ENCODE measurements at regions not wholly inside any gene's neighbourhood (a gene's known extent, or its start where the extent isn't known, plus 50 kb on each side); places are given as distances from the start of the nearest gene placed in this dataset.
"Not testable (repeated sequence)": the region's sequence is repeated elsewhere in the genome, so short reads cannot be mapped to it uniquely, and the experiment has no call there.

DNA sequence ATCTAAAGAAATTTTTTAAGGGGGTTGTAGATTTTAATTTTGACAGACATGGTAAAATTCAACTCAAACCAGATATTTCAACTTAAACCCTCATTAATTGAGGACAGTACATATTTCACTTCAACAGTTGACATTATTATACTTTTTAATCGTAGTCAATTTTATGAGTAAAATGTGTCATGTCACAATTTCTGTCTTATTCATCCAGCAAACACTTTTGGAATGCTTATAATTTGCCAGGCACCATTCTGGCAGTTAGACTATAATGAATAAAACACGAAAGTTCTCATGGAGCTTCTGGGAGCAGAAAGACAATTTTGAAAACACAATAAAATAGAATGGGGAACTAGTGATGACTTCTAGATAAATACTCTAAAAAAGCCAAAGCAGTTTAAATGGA lies 1094.8 kb downstream of the SUCLG1 start:
- ATAC-seq (replicated peaks in 1 of 4) (no peak), DNase-seq (no peak)
- Histone ChIP-seq H3K9me3 (no peaks in the 10 kb centered on the region), H3K27ac (ENCODE audit: low read length) (no peak overlapping the region), H3K4me1 (ENCODE audit: control insufficient read depth in 1 of 2, extremely low read depth in 1 of 2, insufficient read depth in 2 of 2, low read length in 2 of 2) (no peaks in the 10 kb centered on the region), H3K4me3 (ENCODE audit: control insufficient read depth in 1 of 2, extremely low read depth in 1 of 2, low read length in 1 of 2) (no peak overlapping the region), H3K36me3 (ENCODE audit: control insufficient read depth in 2 of 2, extremely low read depth in 1 of 2, insufficient read depth in 1 of 2, low read length in 1 of 2) (no peaks in the 10 kb centered on the region), H3K27me3 (replicated peaks in 1 of 2; ENCODE audit: control insufficient read depth in 2 of 2, extremely low read depth in 1 of 2, insufficient read depth in 2 of 2, low read length in 1 of 2) (no peaks in the 10 kb centered on the region)
- Mint-ChIP-seq H3K4me3 (no peak overlapping the region), H3K27ac (no peak overlapping the region), H3K36me3 (no peaks in the 10 kb centered on the region), H3K4me1 (no peaks in the 10 kb centered on the region), H3K27me3 (no peaks in the 10 kb centered on the region), H3K9me3 (peaks cover 5 to 19% (median 17%) of the 10 kb centered on the region in 3 donors)
- CTCF ChIA-PET: no interaction called here
- POLR2A ChIA-PET: no interaction called here
- WGBS (ENCODE audit: insufficient coverage): no CpG with 5 or more reads among the region's 2 CpGs

DNA sequence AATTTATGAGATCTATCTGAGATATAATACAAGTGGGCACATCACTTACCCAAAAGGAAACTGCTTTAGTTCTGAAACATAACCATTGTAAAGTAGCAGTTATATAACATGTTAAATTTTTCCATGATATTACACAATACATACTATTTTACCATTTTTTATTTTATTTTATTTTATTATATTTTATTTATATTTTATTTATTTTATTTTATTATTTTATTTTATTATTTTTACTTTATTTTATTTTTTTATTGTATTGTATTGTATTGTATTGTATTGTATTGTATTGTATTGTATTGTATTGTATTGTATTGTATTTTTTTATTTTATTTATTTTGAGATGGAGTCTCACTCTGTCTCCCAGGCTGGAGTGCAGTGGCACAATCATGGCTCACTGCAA lies 1095.9 kb downstream of the SUCLG1 start:
- H3K36me3 Mint-ChIP-seq; H3K36me3 ChIP-seq (ENCODE audit: control insufficient read depth in 2 of 2, extremely low read depth in 1 of 2, insufficient read depth in 1 of 2, low read length in 1 of 2); ATAC-seq (replicated peaks in 1 of 4); POLR2A ChIA-PET; H3K4me3 ChIP-seq (ENCODE audit: control insufficient read depth in 1 of 2, extremely low read depth in 1 of 2, low read length in 1 of 2); DNase-seq; H3K9me3 ChIP-seq; H3K4me1 ChIP-seq (ENCODE audit: control insufficient read depth in 1 of 2, extremely low read depth in 1 of 2, insufficient read depth in 2 of 2, low read length in 2 of 2); H3K27me3 Mint-ChIP-seq; H3K4me1 Mint-ChIP-seq; H3K27me3 ChIP-seq (replicated peaks in 1 of 2; ENCODE audit: control insufficient read depth in 2 of 2, extremely low read depth in 1 of 2, insufficient read depth in 2 of 2, low read length in 1 of 2); H3K27ac ChIP-seq (ENCODE audit: low read length); H3K27ac Mint-ChIP-seq; CTCF ChIA-PET; H3K4me3 Mint-ChIP-seq: not testable (repeated sequence)
- peaks cover 3 to 19% (median 17%) of the 10 kb centered on the region in 3 donors for H3K9me3 Mint-ChIP-seq

DNA sequence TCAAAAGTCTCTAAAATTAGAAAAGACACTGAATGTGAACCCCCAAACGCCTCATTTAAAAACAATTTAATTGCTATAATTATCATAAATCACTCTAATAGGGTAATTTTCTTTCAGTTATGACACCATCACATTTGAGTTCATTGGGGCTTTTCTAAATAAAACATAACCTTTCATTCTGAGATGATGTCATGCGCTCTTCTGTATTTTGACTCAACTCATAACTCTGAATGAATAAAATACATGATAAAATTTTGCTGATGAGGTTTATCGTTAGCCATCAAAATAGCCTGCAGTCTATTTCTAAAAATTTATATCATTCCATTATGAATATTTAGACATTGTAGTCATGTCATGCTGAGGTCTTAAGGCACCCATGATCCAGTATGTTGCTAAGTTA lies 1099.7 kb downstream of the SUCLG1 start:
- no CpG with 5 or more reads among the region's 3 CpGs for WGBS (ENCODE audit: insufficient coverage)
- no peak for ATAC-seq (replicated peaks in 1 of 4)
- Mint-ChIP-seq H3K36me3 (no peaks in the 10 kb centered on the region), H3K27me3 (no peaks in the 10 kb centered on the region), H3K9me3 (peaks cover 9 to 12% (median 10%) of the 10 kb centered on the region in 3 donors), H3K4me3 (no peak overlapping the region), H3K27ac (no peak overlapping the region), H3K4me1 (no peaks in the 10 kb centered on the region)
- no peaks in the 10 kb centered on the region for H3K4me1 ChIP-seq (ENCODE audit: control insufficient read depth in 1 of 2, extremely low read depth in 1 of 2, insufficient read depth in 2 of 2, low read length in 2 of 2)
- H3K27me3 ChIP-seq (replicated peaks in 1 of 2; ENCODE audit: control insufficient read depth in 2 of 2, extremely low read depth in 1 of 2, insufficient read depth in 2 of 2, low read length in 1 of 2): no peaks in the 10 kb centered on the region
- ChIA-PET CTCF (no interaction called here), POLR2A (no interaction called here)
- no peak for DNase-seq
- H3K9me3 ChIP-seq: no peaks in the 10 kb centered on the region
- no peak overlapping the region for H3K27ac ChIP-seq (ENCODE audit: low read length)
- H3K4me3 ChIP-seq (ENCODE audit: control insufficient read depth in 1 of 2, extremely low read depth in 1 of 2, low read length in 1 of 2): no peak overlapping the region
- H3K36me3 ChIP-seq (ENCODE audit: control insufficient read depth in 2 of 2, extremely low read depth in 1 of 2, insufficient read depth in 1 of 2, low read length in 1 of 2): no peaks in the 10 kb centered on the region

DNA sequence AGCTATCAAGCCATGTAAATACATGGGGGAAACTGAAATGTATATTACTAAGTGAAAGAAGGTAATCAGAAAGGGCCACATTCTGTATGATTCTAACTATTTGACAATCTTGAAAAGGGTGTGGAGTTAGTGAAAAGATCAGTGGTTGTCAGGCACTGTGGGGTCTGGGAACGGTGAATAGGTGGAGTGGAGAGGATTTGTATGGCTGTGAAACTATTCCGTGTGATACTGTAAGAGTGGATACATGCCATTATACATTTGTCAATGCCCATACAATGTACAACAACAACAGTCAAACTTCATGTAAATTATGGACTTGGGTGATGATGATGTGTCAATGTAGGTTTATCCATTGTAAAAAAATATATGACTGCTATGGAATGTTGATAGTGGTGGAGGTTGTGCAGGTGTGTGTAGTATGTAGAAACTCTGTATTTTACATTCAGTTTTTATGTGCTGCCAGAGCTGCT lies 1116.2 kb downstream of the SUCLG1 start:
- ChIA-PET POLR2A (no interaction called here), CTCF (interaction anchor here in 1 of 2 donors (0.6 kb wide), 1 partner anchor 1520 kb away, joined by 6 read pairs; no protein-coding TSS in a partner anchor)
- DNase-seq (peak in 1 of 35 experiments; percentile 2), ATAC-seq (replicated peaks in 1 of 4) (peak; percentile 41 to 73 (median 62))
- H3K27me3 ChIP-seq (replicated peaks in 1 of 2; ENCODE audit: control insufficient read depth in 2 of 2, extremely low read depth in 1 of 2, insufficient read depth in 2 of 2, low read length in 1 of 2): no peaks in the 10 kb centered on the region
- H3K4me1 ChIP-seq (ENCODE audit: control insufficient read depth in 1 of 2, extremely low read depth in 1 of 2, insufficient read depth in 2 of 2, low read length in 2 of 2): no peaks in the 10 kb centered on the region
- H3K9me3 Mint-ChIP-seq: peaks cover 0 to 28% (median 6%) of the 10 kb centered on the region in 3 donors
- H3K36me3 Mint-ChIP-seq: no peaks in the 10 kb centered on the region
- no peaks in the 10 kb centered on the region for H3K9me3 ChIP-seq
- H3K27ac Mint-ChIP-seq: no peak overlapping the region
- no peak overlapping the region for H3K4me3 ChIP-seq (ENCODE audit: control insufficient read depth in 1 of 2, extremely low read depth in 1 of 2, low read length in 1 of 2)
- H3K36me3 ChIP-seq (ENCODE audit: control insufficient read depth in 2 of 2, extremely low read depth in 1 of 2, insufficient read depth in 1 of 2, low read length in 1 of 2): no peaks in the 10 kb centered on the region
- WGBS (ENCODE audit: insufficient coverage): no CpG with 5 or more reads among the region's 2 CpGs
- no peak overlapping the region for H3K4me3 Mint-ChIP-seq
- H3K27me3 Mint-ChIP-seq: no peaks in the 10 kb centered on the region
- no peaks in the 10 kb centered on the region for H3K4me1 Mint-ChIP-seq
- H3K27ac ChIP-seq (ENCODE audit: low read length): no peak overlapping the region

DNA sequence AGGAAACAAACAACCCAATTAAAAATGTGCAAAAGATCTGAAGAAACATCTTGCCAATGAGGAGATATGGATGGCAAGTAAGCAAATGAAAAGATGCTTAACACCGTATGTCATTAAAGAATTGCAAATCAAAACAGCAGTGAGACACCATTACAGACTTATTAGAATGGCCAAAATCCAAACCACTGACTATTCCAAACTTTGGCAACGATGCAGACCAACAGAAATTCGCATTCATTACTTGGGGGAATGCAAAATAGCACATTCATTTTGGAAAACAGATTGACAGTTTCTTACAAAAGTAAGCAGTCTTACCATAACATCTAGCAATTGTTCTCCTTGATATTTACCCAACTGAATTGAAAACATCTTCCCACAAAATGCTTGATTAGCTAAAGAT lies 1118.7 kb downstream of the SUCLG1 start:
- no peak for DNase-seq
- no peak overlapping the region for H3K27ac Mint-ChIP-seq
- no peak overlapping the region for H3K27ac ChIP-seq (ENCODE audit: low read length)

DNA sequence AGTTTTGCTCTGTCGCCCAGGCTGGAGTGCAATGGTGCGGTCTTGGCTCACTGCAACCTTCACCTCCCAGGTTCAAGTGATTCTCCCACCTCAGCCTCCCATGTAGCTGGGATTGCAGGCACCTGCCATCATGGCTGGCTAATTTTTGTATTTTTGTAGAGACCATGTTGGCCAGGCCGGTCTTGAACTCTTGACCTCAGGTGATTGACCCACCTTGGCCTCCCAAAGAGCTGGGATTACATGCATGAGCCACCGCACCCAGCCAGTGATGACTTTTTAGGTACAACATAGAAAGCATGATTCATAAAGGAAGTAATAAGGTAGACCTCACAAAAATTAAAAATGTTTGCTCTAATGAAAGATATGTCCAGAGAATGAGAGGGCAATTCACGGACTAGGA lies 1119.1 kb downstream of the SUCLG1 start:
- not testable (repeated sequence) for H3K4me3 Mint-ChIP-seq, DNase-seq
- WGBS (ENCODE audit: insufficient coverage): no CpG with 5 or more reads among the region's 5 CpGs

More for the DNA sequence above, 1118.7 kb downstream of the SUCLG1 start:
- Mint-ChIP-seq H3K36me3 (no peaks in the 10 kb centered on the region), H3K4me1 (no peaks in the 10 kb centered on the region), H3K4me3 (no peak overlapping the region), H3K9me3 (peaks cover 0 to 23% (median 3%) of the 10 kb centered on the region in 3 donors), H3K27me3 (no peaks in the 10 kb centered on the region)
- peak in 1 of 4 experiments; percentile 16 for ATAC-seq (replicated peaks in 1 of 4)
- Histone ChIP-seq H3K27me3 (replicated peaks in 1 of 2; ENCODE audit: control insufficient read depth in 2 of 2, extremely low read depth in 1 of 2, insufficient read depth in 2 of 2, low read length in 1 of 2) (no peaks in the 10 kb centered on the region), H3K4me3 (ENCODE audit: control insufficient read depth in 1 of 2, extremely low read depth in 1 of 2, low read length in 1 of 2) (no peak overlapping the region), H3K9me3 (no peaks in the 10 kb centered on the region), H3K4me1 (ENCODE audit: control insufficient read depth in 1 of 2, extremely low read depth in 1 of 2, insufficient read depth in 2 of 2, low read length in 2 of 2) (no peaks in the 10 kb centered on the region), H3K36me3 (ENCODE audit: control insufficient read depth in 2 of 2, extremely low read depth in 1 of 2, insufficient read depth in 1 of 2, low read length in 1 of 2) (no peaks in the 10 kb centered on the region)
- ChIA-PET CTCF (no interaction called here), POLR2A (no interaction called here)
- WGBS (ENCODE audit: insufficient coverage): 83% methylated on average over 2 of the region's 3 CpGs

DNA sequence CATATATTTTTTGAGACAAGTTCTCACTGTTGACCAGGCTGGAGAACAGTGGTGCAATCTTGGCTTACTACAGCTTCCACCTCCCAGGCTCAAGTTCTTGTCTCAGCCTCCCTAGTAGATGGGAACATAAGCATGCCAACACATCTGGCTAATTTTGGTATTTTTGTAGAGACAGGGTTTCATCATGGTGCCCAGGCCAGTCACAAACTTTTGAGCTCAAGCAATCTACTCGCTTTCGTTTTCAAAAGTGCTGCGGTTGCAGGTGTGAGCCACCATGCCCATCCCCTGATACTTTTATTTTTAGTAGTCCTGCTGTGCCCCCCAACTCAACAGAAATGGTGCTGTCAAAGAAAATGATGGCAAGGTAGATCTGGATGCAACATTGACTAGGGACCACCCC lies 1127.3 kb downstream of the SUCLG1 start:
- Mint-ChIP-seq H3K4me1 (no peaks in the 10 kb centered on the region), H3K27ac (no peak overlapping the region), H3K36me3 (no peaks in the 10 kb centered on the region), H3K4me3 (no peak overlapping the region), H3K27me3 (no peaks in the 10 kb centered on the region), H3K9me3 (peaks cover 0 to 9% (median 0%) of the 10 kb centered on the region in 3 donors)
- no peaks in the 10 kb centered on the region for H3K27me3 ChIP-seq (replicated peaks in 1 of 2; ENCODE audit: control insufficient read depth in 2 of 2, extremely low read depth in 1 of 2, insufficient read depth in 2 of 2, low read length in 1 of 2)
- H3K4me1 ChIP-seq (ENCODE audit: control insufficient read depth in 1 of 2, extremely low read depth in 1 of 2, insufficient read depth in 2 of 2, low read length in 2 of 2): no peaks in the 10 kb centered on the region
- no peak overlapping the region for H3K4me3 ChIP-seq (ENCODE audit: control insufficient read depth in 1 of 2, extremely low read depth in 1 of 2, low read length in 1 of 2)
- H3K27ac ChIP-seq (ENCODE audit: low read length): no peak overlapping the region
- no peak for DNase-seq
- ATAC-seq (replicated peaks in 1 of 4): no peak
- ChIA-PET CTCF (no interaction called here), POLR2A (no interaction called here)
- WGBS (ENCODE audit: insufficient coverage): 100% methylated on average over 2 of the region's 3 CpGs
- no peaks in the 10 kb centered on the region for H3K36me3 ChIP-seq (ENCODE audit: control insufficient read depth in 2 of 2, extremely low read depth in 1 of 2, insufficient read depth in 1 of 2, low read length in 1 of 2)
- no peaks in the 10 kb centered on the region for H3K9me3 ChIP-seq

More for the DNA sequence above, 1119.1 kb downstream of the SUCLG1 start:
- H3K4me1 Mint-ChIP-seq; H3K27ac ChIP-seq (ENCODE audit: low read length); H3K36me3 ChIP-seq (ENCODE audit: control insufficient read depth in 2 of 2, extremely low read depth in 1 of 2, insufficient read depth in 1 of 2, low read length in 1 of 2); POLR2A ChIA-PET; CTCF ChIA-PET; H3K27me3 ChIP-seq (replicated peaks in 1 of 2; ENCODE audit: control insufficient read depth in 2 of 2, extremely low read depth in 1 of 2, insufficient read depth in 2 of 2, low read length in 1 of 2); H3K36me3 Mint-ChIP-seq; H3K27ac Mint-ChIP-seq; H3K4me3 ChIP-seq (ENCODE audit: control insufficient read depth in 1 of 2, extremely low read depth in 1 of 2, low read length in 1 of 2); H3K4me1 ChIP-seq (ENCODE audit: control insufficient read depth in 1 of 2, extremely low read depth in 1 of 2, insufficient read depth in 2 of 2, low read length in 2 of 2); H3K27me3 Mint-ChIP-seq; H3K9me3 ChIP-seq: not testable (repeated sequence)
- peak in 1 of 4 experiments; percentile 9 for ATAC-seq (replicated peaks in 1 of 4)
- peaks cover 0 to 18% (median 3%) of the 10 kb centered on the region in 3 donors for H3K9me3 Mint-ChIP-seq
